ENCODE measurements at regions not wholly inside any gene's neighbourhood (a gene's known extent, or its start where the extent isn't known, plus 50 kb on each side); places are given as distances from the start of the nearest gene placed in this dataset.
"Not testable (repeated sequence)": the region's sequence is repeated elsewhere in the genome, so short reads cannot be mapped to it uniquely, and the experiment has no call there.

- no peak for ATAC-seq (ENCODE audit: low read depth in 2 of 2)
- peaks cover 0 to 11% (median 10%) of the 10 kb centered on the region in 3 donors for H3K27me3 Mint-ChIP-seq
- H3K4me1 Mint-ChIP-seq, result no peaks in the 10 kb centered on the region
Observed at GRCh38 chr1:222187566-222188332, 360.2 kb downstream of the HHIPL2 start.

GRCh38 chr1:222182641-222183040 lies 365.3 kb downstream of the HHIPL2 start:
- H3K36me3 Mint-ChIP-seq, result no peaks in the 10 kb centered on the region
- H3K27ac Mint-ChIP-seq, result no peak overlapping the region
- ATAC-seq (ENCODE audit: low read depth in 2 of 2) (no peak), DNase-seq (no peak)
- H3K4me3 Mint-ChIP-seq, result no peak overlapping the region
- peaks cover 5 to 19% (median 15%) of the 10 kb centered on the region in 7 donors for H3K9me3 Mint-ChIP-seq
- peaks cover 5 to 16% (median 10%) of the 10 kb centered on the region in 3 donors for H3K27me3 Mint-ChIP-seq
- no peaks in the 10 kb centered on the region for H3K4me1 Mint-ChIP-seq

More at GRCh38 chr1:222187566-222188332, 360.2 kb downstream of the HHIPL2 start:
- no peak overlapping the region for H3K27ac Mint-ChIP-seq
- H3K9me3 Mint-ChIP-seq, result peaks cover 4 to 13% (median 5%) of the 10 kb centered on the region in 7 donors
- DNase-seq, result no peak
- peaks cover 0 to 5% of the 10 kb centered on the region in 2 donors for H3K36me3 Mint-ChIP-seq
- H3K4me3 Mint-ChIP-seq, result no peak overlapping the region

GRCh38 chr1:222181191-222181590 lies 366.7 kb downstream of the HHIPL2 start:
- Mint-ChIP-seq H3K27ac (no peak overlapping the region), H3K27me3 (peaks cover 6 to 17% (median 7%) of the 10 kb centered on the region in 3 donors), H3K4me3 (no peak overlapping the region), H3K36me3 (peaks cover 0 to under 1% of the 10 kb centered on the region in 2 donors), H3K9me3 (peaks cover 5 to 32% (median 16%) of the 10 kb centered on the region in 7 donors), H3K4me1 (no peaks in the 10 kb centered on the region)
- ATAC-seq (ENCODE audit: low read depth in 2 of 2) (no peak), DNase-seq (no peak)

GRCh38 chr1:222177496-222177895 lies 370.4 kb downstream of the HHIPL2 start:
- H3K27ac Mint-ChIP-seq; H3K4me3 Mint-ChIP-seq; ATAC-seq (ENCODE audit: low read depth in 2 of 2); H3K4me1 Mint-ChIP-seq; DNase-seq; H3K36me3 Mint-ChIP-seq: not testable (repeated sequence)
- peaks cover 16 to 23% (median 19%) of the 10 kb centered on the region in 3 donors for H3K27me3 Mint-ChIP-seq
- peaks cover 2 to 38% (median 15%) of the 10 kb centered on the region in 7 donors for H3K9me3 Mint-ChIP-seq

- H3K4me1 Mint-ChIP-seq, result no peaks in the 10 kb centered on the region
- H3K36me3 Mint-ChIP-seq, result peaks cover 0 to 15% of the 10 kb centered on the region in 2 donors
- no peak overlapping the region for H3K27ac Mint-ChIP-seq
- peaks cover 11 to 21% (median 11%) of the 10 kb centered on the region in 3 donors for H3K27me3 Mint-ChIP-seq
- H3K9me3 Mint-ChIP-seq, result peaks cover 2 to 39% (median 14%) of the 10 kb centered on the region in 7 donors
- no peak for DNase-seq
- ATAC-seq (ENCODE audit: low read depth in 2 of 2), result no peak
- H3K4me3 Mint-ChIP-seq, result no peak overlapping the region
Observed at GRCh38 chr1:222171005-222171404, 376.9 kb downstream of the HHIPL2 start.

GRCh38 chr1:222168621-222169020 lies 379.3 kb downstream of the HHIPL2 start:
- H3K36me3 Mint-ChIP-seq, result peaks cover 0 to 11% of the 10 kb centered on the region in 2 donors
- H3K27me3 Mint-ChIP-seq, result peaks cover 0 to 16% (median 4%) of the 10 kb centered on the region in 3 donors
- DNase-seq, result no peak
- H3K9me3 Mint-ChIP-seq, result peaks cover 4 to 30% (median 14%) of the 10 kb centered on the region in 7 donors
- no peak for ATAC-seq (ENCODE audit: low read depth in 2 of 2)
- no peaks in the 10 kb centered on the region for H3K4me1 Mint-ChIP-seq
- peak overlapping the region in 1 of 6 donors; percentile 45 for H3K27ac Mint-ChIP-seq
- H3K4me3 Mint-ChIP-seq, result no peak overlapping the region

GRCh38 chr1:222167896-222168295 lies 380.0 kb downstream of the HHIPL2 start:
- H3K27ac Mint-ChIP-seq, result no peak overlapping the region
- H3K4me1 Mint-ChIP-seq, result no peaks in the 10 kb centered on the region
- peaks cover 0 to 16% (median 4%) of the 10 kb centered on the region in 3 donors for H3K27me3 Mint-ChIP-seq
- H3K9me3 Mint-ChIP-seq, result peaks cover 4 to 25% (median 9%) of the 10 kb centered on the region in 7 donors
- DNase-seq (no peak), ATAC-seq (ENCODE audit: low read depth in 2 of 2) (no peak)
- H3K36me3 Mint-ChIP-seq, result peaks cover 0 to 11% of the 10 kb centered on the region in 2 donors
- H3K4me3 Mint-ChIP-seq, result no peak overlapping the region

- ATAC-seq (ENCODE audit: low read depth in 2 of 2) (no peak), DNase-seq (no peak)
- Mint-ChIP-seq H3K4me3 (no peak overlapping the region), H3K36me3 (peaks cover 0 to 3% of the 10 kb centered on the region in 2 donors), H3K27me3 (peaks cover 0 to 16% (median 4%) of the 10 kb centered on the region in 3 donors), H3K4me1 (no peaks in the 10 kb centered on the region), H3K9me3 (peaks cover 2 to 17% (median 4%) of the 10 kb centered on the region in 7 donors), H3K27ac (no peak overlapping the region)
Observed at GRCh38 chr1:222167111-222167510, 380.8 kb downstream of the HHIPL2 start.

GRCh38 chr1:222165629-222166028 lies 382.3 kb downstream of the HHIPL2 start:
- peaks cover 0 to 5% of the 10 kb centered on the region in 2 donors for H3K36me3 Mint-ChIP-seq
- ATAC-seq (ENCODE audit: low read depth in 2 of 2), result no peak
- peak overlapping the region in 1 of 6 donors; percentile 81 for H3K27ac Mint-ChIP-seq
- no peak overlapping the region for H3K4me3 Mint-ChIP-seq
- no peaks in the 10 kb centered on the region for H3K4me1 Mint-ChIP-seq
- peaks cover 0 to 16% (median 0%) of the 10 kb centered on the region in 3 donors for H3K27me3 Mint-ChIP-seq
- DNase-seq, result no peak
- H3K9me3 Mint-ChIP-seq, result peaks cover 0 to 4% (median 3%) of the 10 kb centered on the region in 7 donors

GRCh38 chr1:222163895-222164294 lies 384.0 kb downstream of the HHIPL2 start:
- no peak overlapping the region for H3K27ac Mint-ChIP-seq
- no peak overlapping the region for H3K4me3 Mint-ChIP-seq
- no peaks in the 10 kb centered on the region for H3K4me1 Mint-ChIP-seq
- DNase-seq (no peak), ATAC-seq (ENCODE audit: low read depth in 2 of 2) (no peak)
- peaks cover 0 to 5% of the 10 kb centered on the region in 2 donors for H3K36me3 Mint-ChIP-seq
- H3K27me3 Mint-ChIP-seq, result peaks cover 0 to 9% (median 0%) of the 10 kb centered on the region in 3 donors
- H3K9me3 Mint-ChIP-seq, result peaks cover 0 to 4% (median 0%) of the 10 kb centered on the region in 7 donors

- DNase-seq (no peak), ATAC-seq (ENCODE audit: low read depth in 2 of 2) (no peak)
- H3K9me3 Mint-ChIP-seq, result peaks cover 7 to 15% (median 11%) of the 10 kb centered on the region in 7 donors
- H3K27me3 Mint-ChIP-seq, result peaks cover 0 to 8% (median 0%) of the 10 kb centered on the region in 3 donors
- H3K27ac Mint-ChIP-seq, result no peak overlapping the region
- no peak overlapping the region for H3K4me3 Mint-ChIP-seq
- no peaks in the 10 kb centered on the region for H3K4me1 Mint-ChIP-seq
- peaks cover 5 to 14% of the 10 kb centered on the region in 2 donors for H3K36me3 Mint-ChIP-seq
Observed at GRCh38 chr1:222161676-222162075, 386.2 kb downstream of the HHIPL2 start.

GRCh38 chr1:222157612-222158011 lies 390.3 kb downstream of the HHIPL2 start:
- DNase-seq (no peak), ATAC-seq (ENCODE audit: low read depth in 2 of 2) (no peak)
- H3K9me3 Mint-ChIP-seq, result peaks cover 7 to 15% (median 10%) of the 10 kb centered on the region in 7 donors
- no peak overlapping the region for H3K4me3 Mint-ChIP-seq
- peaks cover 5 to 14% of the 10 kb centered on the region in 2 donors for H3K36me3 Mint-ChIP-seq
- H3K27me3 Mint-ChIP-seq, result peaks cover 0 to 3% (median 0%) of the 10 kb centered on the region in 3 donors
- no peaks in the 10 kb centered on the region for H3K4me1 Mint-ChIP-seq
- H3K27ac Mint-ChIP-seq, result no peak overlapping the region

- no peaks in the 10 kb centered on the region for H3K4me1 Mint-ChIP-seq
- no peaks in the 10 kb centered on the region for H3K27me3 Mint-ChIP-seq
- ATAC-seq (ENCODE audit: low read depth in 2 of 2) (no peak), DNase-seq (no peak)
- no peak overlapping the region for H3K27ac Mint-ChIP-seq
- H3K36me3 Mint-ChIP-seq, result no peaks in the 10 kb centered on the region
- peaks cover 0 to 9% (median 3%) of the 10 kb centered on the region in 7 donors for H3K9me3 Mint-ChIP-seq
- H3K4me3 Mint-ChIP-seq, result no peak overlapping the region
Observed at GRCh38 chr1:222140206-222140605, 398.3 kb upstream of the DUSP10 start.

- DNase-seq (no peak), ATAC-seq (ENCODE audit: low read depth in 2 of 2) (no peak)
- no peaks in the 10 kb centered on the region for H3K27me3 Mint-ChIP-seq
- no peak overlapping the region for H3K4me3 Mint-ChIP-seq
- no peaks in the 10 kb centered on the region for H3K4me1 Mint-ChIP-seq
- no peak overlapping the region for H3K27ac Mint-ChIP-seq
- H3K9me3 Mint-ChIP-seq, result peaks cover 0 to 25% (median 6%) of the 10 kb centered on the region in 7 donors
- no peaks in the 10 kb centered on the region for H3K36me3 Mint-ChIP-seq
Observed at GRCh38 chr1:222138095-222138494, 396.2 kb upstream of the DUSP10 start.
